HL-60 (cell line): ENCODE measurements at regions not wholly inside any gene's neighbourhood (a gene's known extent, or its start where the extent isn't known, plus 50 kb on each side); places are given as distances from the start of the nearest gene placed in this dataset.

Experiments used
- DNase-seq, 2 experiments: peaks; one replicate each; pipeline ENCODE4 v3.0.0-alpha.2; 2010 to 2020; ENCODE audit warnings: low read depth in 1 of 2, low spot score in 1 of 2
- H3K27ac ChIP-seq: fragments of 250-450 bp; sonication (Bioruptor Pico); replicated peaks from 2 replicates; pipeline ENCODE4 v1.5.1; 2020; ENCODE audit warnings: mild to moderate bottlenecking, moderate library complexity
- H3K27me3 ChIP-seq: fragments of 250-450 bp; sonication (Bioruptor Pico); 2 replicates; pipeline ENCODE4 v1.5.1; 2021; ENCODE audit warnings: mild to moderate bottlenecking, moderate library complexity; ENCODE audit not compliant: insufficient read depth, poor library complexity, severe bottlenecking
- H3K4me3 ChIP-seq: replicated peaks from 2 replicates; pipeline ENCODE4 v1.5.1; 2011; ENCODE audit warnings: mild to moderate bottlenecking, control low read depth, low read length; ENCODE audit not compliant: insufficient read depth
- GABPA ChIP-seq: IDR thresholded peaks from 2 replicates; pipeline ENCODE4 v1.6.1; 2012; ENCODE audit warnings: low read depth
- POLR2AphosphoS5 ChIP-seq: IDR thresholded peaks from 2 replicates; pipeline ENCODE4 v1.6.1; 2012; ENCODE audit warnings: low read depth
- SPI1 ChIP-seq: IDR thresholded peaks from 2 replicates; pipeline ENCODE4 v1.6.1; 2012; ENCODE audit warnings: low read depth, mild to moderate bottlenecking, borderline replicate concordance
- TF ChIP-seq, protein P1 (sequence below): IDR thresholded peaks from 2 replicates; pipeline ENCODE4 v1.6.1; 2012; ENCODE audit warnings: low read depth; ENCODE audit not compliant: insufficient replicate concordance
- TF ChIP-seq, protein P2 (sequence below): IDR thresholded peaks from one replicate; pipeline ENCODE4 v1.5.1; 2011; ENCODE audit warnings: low read length, control low read depth, inconsistent platforms; ENCODE audit not compliant: insufficient read depth

DNA sequence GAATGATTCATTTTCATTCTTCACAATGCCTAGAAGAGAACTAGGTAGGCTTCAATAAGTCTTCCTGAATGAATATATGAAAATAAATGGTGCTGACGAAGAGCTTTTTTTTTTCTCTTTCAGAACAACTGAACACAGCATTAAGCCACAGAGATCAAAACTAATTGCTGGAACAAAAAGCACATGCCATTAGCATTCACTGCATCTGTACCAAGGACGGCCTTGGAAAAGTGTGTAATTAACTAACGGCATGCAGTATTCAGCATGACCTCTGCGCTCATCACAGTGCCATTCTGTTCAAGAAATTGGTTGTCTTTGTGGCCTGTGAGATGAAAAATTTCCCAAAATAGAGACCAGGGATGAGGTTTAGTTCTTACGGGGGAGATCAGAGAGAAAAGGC is 99.3 kb downstream of the NUDT12 start:
- TF ChIP-seq POLR2AphosphoS5, result no peak
- TF ChIP-seq, protein P1, sequence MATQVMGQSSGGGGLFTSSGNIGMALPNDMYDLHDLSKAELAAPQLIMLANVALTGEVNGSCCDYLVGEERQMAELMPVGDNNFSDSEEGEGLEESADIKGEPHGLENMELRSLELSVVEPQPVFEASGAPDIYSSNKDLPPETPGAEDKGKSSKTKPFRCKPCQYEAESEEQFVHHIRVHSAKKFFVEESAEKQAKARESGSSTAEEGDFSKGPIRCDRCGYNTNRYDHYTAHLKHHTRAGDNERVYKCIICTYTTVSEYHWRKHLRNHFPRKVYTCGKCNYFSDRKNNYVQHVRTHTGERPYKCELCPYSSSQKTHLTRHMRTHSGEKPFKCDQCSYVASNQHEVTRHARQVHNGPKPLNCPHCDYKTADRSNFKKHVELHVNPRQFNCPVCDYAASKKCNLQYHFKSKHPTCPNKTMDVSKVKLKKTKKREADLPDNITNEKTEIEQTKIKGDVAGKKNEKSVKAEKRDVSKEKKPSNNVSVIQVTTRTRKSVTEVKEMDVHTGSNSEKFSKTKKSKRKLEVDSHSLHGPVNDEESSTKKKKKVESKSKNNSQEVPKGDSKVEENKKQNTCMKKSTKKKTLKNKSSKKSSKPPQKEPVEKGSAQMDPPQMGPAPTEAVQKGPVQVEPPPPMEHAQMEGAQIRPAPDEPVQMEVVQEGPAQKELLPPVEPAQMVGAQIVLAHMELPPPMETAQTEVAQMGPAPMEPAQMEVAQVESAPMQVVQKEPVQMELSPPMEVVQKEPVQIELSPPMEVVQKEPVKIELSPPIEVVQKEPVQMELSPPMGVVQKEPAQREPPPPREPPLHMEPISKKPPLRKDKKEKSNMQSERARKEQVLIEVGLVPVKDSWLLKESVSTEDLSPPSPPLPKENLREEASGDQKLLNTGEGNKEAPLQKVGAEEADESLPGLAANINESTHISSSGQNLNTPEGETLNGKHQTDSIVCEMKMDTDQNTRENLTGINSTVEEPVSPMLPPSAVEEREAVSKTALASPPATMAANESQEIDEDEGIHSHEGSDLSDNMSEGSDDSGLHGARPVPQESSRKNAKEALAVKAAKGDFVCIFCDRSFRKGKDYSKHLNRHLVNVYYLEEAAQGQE, result no peak
- no peak for TF ChIP-seq GABPA
- TF ChIP-seq, protein P2, sequence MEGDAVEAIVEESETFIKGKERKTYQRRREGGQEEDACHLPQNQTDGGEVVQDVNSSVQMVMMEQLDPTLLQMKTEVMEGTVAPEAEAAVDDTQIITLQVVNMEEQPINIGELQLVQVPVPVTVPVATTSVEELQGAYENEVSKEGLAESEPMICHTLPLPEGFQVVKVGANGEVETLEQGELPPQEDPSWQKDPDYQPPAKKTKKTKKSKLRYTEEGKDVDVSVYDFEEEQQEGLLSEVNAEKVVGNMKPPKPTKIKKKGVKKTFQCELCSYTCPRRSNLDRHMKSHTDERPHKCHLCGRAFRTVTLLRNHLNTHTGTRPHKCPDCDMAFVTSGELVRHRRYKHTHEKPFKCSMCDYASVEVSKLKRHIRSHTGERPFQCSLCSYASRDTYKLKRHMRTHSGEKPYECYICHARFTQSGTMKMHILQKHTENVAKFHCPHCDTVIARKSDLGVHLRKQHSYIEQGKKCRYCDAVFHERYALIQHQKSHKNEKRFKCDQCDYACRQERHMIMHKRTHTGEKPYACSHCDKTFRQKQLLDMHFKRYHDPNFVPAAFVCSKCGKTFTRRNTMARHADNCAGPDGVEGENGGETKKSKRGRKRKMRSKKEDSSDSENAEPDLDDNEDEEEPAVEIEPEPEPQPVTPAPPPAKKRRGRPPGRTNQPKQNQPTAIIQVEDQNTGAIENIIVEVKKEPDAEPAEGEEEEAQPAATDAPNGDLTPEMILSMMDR, result no peak
- TF ChIP-seq SPI1, result no peak
- DNase-seq, result no peak
- Histone ChIP-seq H3K27me3 (no peaks in the 10 kb centered on the region), H3K4me3 (no peak overlapping the region), H3K27ac (no peak overlapping the region)

DNA sequence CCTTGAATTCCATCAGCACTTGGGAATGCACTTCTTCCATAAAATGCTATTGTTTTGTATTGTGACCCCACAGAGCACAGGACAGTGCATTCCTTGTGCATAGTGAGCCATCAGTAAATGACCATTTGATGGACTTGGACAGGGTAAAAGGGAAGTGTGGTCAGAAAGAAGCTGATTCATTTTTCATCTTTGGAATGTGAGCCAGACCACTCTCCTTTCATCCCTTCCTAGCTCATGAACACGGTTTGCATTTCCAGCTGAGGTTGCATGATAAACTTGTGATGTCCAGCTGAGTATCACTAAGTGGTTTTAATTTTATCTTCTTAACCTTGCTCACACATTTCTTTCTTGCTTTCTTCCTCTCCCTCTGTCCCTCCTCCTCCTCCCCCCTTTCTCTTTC is 101.3 kb downstream of the NUDT12 start:
- H3K4me3 ChIP-seq, result no peak overlapping the region
- H3K27ac ChIP-seq, result no peak overlapping the region
- no peak for DNase-seq
- TF ChIP-seq GABPA (no peak), SPI1 (no peak), POLR2AphosphoS5 (no peak)
- TF ChIP-seq, protein P2, result no peak
- TF ChIP-seq, protein P1, result no peak
- no peaks in the 10 kb centered on the region for H3K27me3 ChIP-seq

DNA sequence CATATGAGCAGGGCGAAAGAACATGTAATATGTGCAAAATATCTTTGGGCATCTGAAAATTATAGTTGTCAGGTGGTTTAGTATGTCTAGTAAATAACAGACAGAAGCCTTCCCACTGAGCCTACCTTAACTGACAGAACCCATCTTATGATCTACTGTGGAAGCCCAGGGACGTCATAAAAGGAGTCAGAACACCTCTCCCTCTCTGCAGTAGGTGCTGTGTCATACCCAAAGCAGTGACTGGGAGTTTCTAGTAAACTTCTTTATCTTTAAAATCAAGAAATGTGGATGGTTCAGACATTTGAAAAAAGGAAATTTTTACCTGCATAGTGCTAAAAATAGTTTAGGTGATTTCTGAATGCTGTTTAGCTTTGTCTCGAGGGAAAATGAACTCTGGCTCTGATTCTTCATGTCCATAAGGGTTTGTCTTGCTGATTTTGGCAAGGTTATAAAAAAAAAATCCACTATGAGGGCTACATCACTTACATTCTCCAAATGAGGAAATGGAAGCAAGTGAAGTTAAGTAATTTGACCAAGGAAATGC is 104.0 kb downstream of the NUDT12 start:
- no peak for DNase-seq
- no peaks in the 10 kb centered on the region for H3K27me3 ChIP-seq
- TF ChIP-seq GABPA, result no peak
- TF ChIP-seq, protein P2, result no peak
- no peak for TF ChIP-seq SPI1
- no peak for TF ChIP-seq POLR2AphosphoS5
- TF ChIP-seq, protein P1, result no peak
- H3K27ac ChIP-seq, result no peak overlapping the region
- H3K4me3 ChIP-seq, result no peak overlapping the region
